Mucosa of stomach (tissue), 1 donor: ENCODE measurements at regions not wholly inside any gene's neighbourhood (a gene's known extent, or its start where the extent isn't known, plus 50 kb on each side); places are given as distances from the start of the nearest gene placed in this dataset.

ENCODE experiments used
- H3K27me3 ChIP-seq: one replicate; pipeline ENCODE4 v1.7.0; 2013; ENCODE audit warnings: mild to moderate bottlenecking, low read length; ENCODE audit not compliant: control insufficient read depth, insufficient read depth
- H3K36me3 ChIP-seq: one replicate; pipeline ENCODE4 v1.7.0; 2013; ENCODE audit warnings: low read length; ENCODE audit not compliant: control insufficient read depth, insufficient read depth
- H3K4me1 ChIP-seq: one replicate; pipeline ENCODE4 v1.7.0; 2013; ENCODE audit warnings: mild to moderate bottlenecking, low read length; ENCODE audit not compliant: control insufficient read depth, insufficient read depth
- H3K4me3 ChIP-seq: one replicate; pipeline ENCODE4 v1.7.0; 2013; ENCODE audit warnings: low read length
- H3K9ac ChIP-seq: one replicate; pipeline ENCODE4 v1.7.0; 2013; ENCODE audit warnings: mild to moderate bottlenecking, low read length, moderate library complexity
- H3K9me3 ChIP-seq: one replicate; pipeline ENCODE4 v1.7.0; 2013; ENCODE audit warnings: mild to moderate bottlenecking, low read length, moderate library complexity; ENCODE audit not compliant: control insufficient read depth
- donor health status: Pancreatic carcinoma.

GRCh38 chr9:16202914-16203728, 650.3 kb downstream of the CCDC171 start:
- Histone ChIP-seq H3K4me1 (peaks cover 7% of the 10 kb centered on the region), H3K9ac (no peak overlapping the region), H3K36me3 (no peaks in the 10 kb centered on the region), H3K27me3 (no peaks in the 10 kb centered on the region), H3K4me3 (no peak overlapping the region), H3K9me3 (no peaks in the 10 kb centered on the region)

GRCh38 chr9:16203729-16204573, 651.1 kb downstream of the CCDC171 start:
- peaks cover 7% of the 10 kb centered on the region for H3K4me1 ChIP-seq
- no peaks in the 10 kb centered on the region for H3K9me3 ChIP-seq

GRCh38 chr9:16205455-16205854, 652.6 kb downstream of the CCDC171 start:
- no peaks in the 10 kb centered on the region for H3K27me3 ChIP-seq
- H3K9ac ChIP-seq, result no peak overlapping the region
- H3K4me3 ChIP-seq, result no peak overlapping the region
- H3K4me1 ChIP-seq, result peaks cover 7% of the 10 kb centered on the region
- H3K36me3 ChIP-seq, result no peaks in the 10 kb centered on the region
- no peaks in the 10 kb centered on the region for H3K9me3 ChIP-seq

More at GRCh38 chr9:16203729-16204573, 651.1 kb downstream of the CCDC171 start:
- Histone ChIP-seq H3K9ac (no peak overlapping the region), H3K36me3 (no peaks in the 10 kb centered on the region), H3K27me3 (no peaks in the 10 kb centered on the region), H3K4me3 (no peak overlapping the region)

GRCh38 chr9:16206518-16206917, 653.7 kb downstream of the CCDC171 start:
- no peak overlapping the region for H3K9ac ChIP-seq
- H3K9me3 ChIP-seq, result no peaks in the 10 kb centered on the region
- H3K27me3 ChIP-seq, result no peaks in the 10 kb centered on the region
- no peaks in the 10 kb centered on the region for H3K36me3 ChIP-seq
- H3K4me3 ChIP-seq, result no peak overlapping the region
- H3K4me1 ChIP-seq, result peaks cover 7% of the 10 kb centered on the region

DNA sequence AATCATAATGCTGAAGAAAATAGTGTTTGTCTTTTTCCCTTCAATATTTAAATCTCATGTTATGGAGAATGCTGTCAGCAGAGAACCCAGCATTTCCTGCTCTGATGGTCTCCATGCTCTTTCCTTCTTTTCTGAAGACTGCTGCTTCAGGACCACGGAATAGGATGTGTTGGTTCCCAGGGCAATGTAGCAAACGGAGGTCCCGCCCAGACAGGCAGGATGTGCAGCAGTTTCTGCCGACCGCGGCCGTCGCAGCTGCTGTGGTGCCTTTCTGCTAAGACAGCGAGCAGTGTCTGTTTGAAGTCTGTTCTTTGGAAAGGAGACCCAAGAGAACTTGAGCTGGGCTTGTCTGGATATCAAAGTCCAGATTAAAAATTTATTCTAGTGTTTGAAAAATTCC, 654.3 kb downstream of the CCDC171 start:
- Histone ChIP-seq H3K4me3 (no peak overlapping the region), H3K9ac (no peak overlapping the region), H3K4me1 (peaks cover 8% of the 10 kb centered on the region), H3K36me3 (no peaks in the 10 kb centered on the region), H3K9me3 (no peaks in the 10 kb centered on the region), H3K27me3 (no peaks in the 10 kb centered on the region)

GRCh38 chr9:16210440-16210839, 657.6 kb downstream of the CCDC171 start:
- H3K4me3 ChIP-seq, result no peak overlapping the region
- peaks cover 23% of the 10 kb centered on the region for H3K4me1 ChIP-seq
- H3K36me3 ChIP-seq, result no peaks in the 10 kb centered on the region
- H3K27me3 ChIP-seq, result no peaks in the 10 kb centered on the region
- H3K9ac ChIP-seq, result no peak overlapping the region
- H3K9me3 ChIP-seq, result no peaks in the 10 kb centered on the region

- H3K9ac ChIP-seq, result no peak overlapping the region
- no peaks in the 10 kb centered on the region for H3K36me3 ChIP-seq
- peaks cover 23% of the 10 kb centered on the region for H3K4me1 ChIP-seq
- H3K9me3 ChIP-seq, result no peaks in the 10 kb centered on the region
- H3K4me3 ChIP-seq, result no peak overlapping the region
- H3K27me3 ChIP-seq, result no peaks in the 10 kb centered on the region
Measured at GRCh38 chr9:16211946-16212345, 658.5 kb downstream of the BNC2 start.

DNA sequence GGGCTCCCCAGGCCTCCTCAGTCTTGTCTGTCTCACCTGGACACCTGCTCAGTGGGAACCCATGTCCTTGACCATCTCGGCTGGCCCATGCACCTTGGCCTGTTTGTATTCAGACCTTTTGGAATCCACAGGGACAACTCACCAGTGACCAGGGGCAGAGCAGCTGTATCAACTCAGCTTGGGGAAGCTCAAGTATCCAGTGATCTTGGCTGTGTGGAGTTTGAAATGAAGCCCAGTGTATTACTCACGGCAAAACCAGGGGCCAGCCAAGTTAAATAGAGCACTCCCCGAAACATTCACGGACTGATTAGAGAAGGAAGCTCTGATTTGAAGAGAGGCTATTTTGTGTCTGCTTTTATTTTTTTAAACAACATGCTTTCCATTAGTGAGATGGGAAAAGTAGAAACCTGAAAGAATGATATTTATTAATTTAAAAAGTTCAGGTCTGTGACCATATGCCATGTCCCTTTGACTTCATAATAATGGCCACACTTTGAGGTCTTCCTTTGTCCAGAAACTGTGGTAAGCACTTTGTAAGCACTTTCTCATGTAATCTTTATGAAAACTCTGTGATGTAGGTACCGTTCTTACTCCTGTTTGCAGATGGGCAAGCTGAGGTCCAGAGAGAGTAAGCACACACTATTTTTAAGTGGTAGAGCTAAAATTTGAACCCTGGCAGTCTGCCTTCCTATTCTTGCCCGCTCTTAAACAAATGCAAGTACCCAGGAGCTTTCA, 656.5 kb downstream of the BNC2 start:
- H3K36me3 ChIP-seq, result no peaks in the 10 kb centered on the region
- H3K4me3 ChIP-seq, result no peak overlapping the region
- H3K9me3 ChIP-seq, result no peaks in the 10 kb centered on the region
- peaks cover 23% of the 10 kb centered on the region for H3K4me1 ChIP-seq
- H3K9ac ChIP-seq, result no peak overlapping the region
- H3K27me3 ChIP-seq, result no peaks in the 10 kb centered on the region

DNA sequence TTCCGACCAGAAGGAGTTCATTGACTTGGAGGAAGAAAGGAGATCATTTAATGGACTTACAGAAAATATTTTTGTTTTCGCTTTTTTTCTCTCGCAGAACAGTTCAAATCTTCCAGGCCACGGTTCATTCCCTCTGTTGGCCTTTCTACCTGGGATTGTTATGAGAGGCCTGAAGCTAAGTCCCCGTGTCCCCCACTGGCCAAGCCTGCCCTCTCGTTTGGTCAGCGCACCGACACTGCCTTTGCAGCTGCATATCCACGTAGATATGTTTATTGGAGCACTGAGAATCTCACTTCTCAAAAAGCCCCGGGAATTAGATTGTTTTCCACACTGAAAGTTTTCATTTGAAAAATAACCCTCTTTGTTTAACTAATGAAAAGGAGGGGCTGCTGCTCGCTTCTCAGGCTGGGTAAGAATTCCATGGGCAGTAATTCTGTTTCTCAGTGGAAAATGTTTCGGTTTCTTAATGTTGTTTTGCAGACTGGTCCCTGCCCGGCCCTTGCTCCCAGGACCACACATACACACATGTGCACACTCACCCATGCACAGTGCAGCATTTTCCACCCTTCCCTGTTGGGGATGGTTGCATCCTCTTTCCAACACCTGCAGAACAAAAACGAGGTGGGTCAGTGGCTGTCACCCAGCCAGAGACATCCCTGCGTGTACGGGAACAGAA, 655.7 kb downstream of the BNC2 start:
- H3K9ac ChIP-seq, result no peak overlapping the region
- no peaks in the 10 kb centered on the region for H3K36me3 ChIP-seq
- H3K27me3 ChIP-seq, result no peaks in the 10 kb centered on the region
- H3K9me3 ChIP-seq, result no peaks in the 10 kb centered on the region
- no peak overlapping the region for H3K4me3 ChIP-seq
- H3K4me1 ChIP-seq, result peaks cover 23% of the 10 kb centered on the region

GRCh38 chr9:16215353-16215680, 655.2 kb downstream of the BNC2 start:
- Histone ChIP-seq H3K9me3 (no peaks in the 10 kb centered on the region), H3K27me3 (no peaks in the 10 kb centered on the region), H3K4me1 (peaks cover 23% of the 10 kb centered on the region), H3K9ac (no peak overlapping the region), H3K36me3 (no peaks in the 10 kb centered on the region), H3K4me3 (no peak overlapping the region)

DNA sequence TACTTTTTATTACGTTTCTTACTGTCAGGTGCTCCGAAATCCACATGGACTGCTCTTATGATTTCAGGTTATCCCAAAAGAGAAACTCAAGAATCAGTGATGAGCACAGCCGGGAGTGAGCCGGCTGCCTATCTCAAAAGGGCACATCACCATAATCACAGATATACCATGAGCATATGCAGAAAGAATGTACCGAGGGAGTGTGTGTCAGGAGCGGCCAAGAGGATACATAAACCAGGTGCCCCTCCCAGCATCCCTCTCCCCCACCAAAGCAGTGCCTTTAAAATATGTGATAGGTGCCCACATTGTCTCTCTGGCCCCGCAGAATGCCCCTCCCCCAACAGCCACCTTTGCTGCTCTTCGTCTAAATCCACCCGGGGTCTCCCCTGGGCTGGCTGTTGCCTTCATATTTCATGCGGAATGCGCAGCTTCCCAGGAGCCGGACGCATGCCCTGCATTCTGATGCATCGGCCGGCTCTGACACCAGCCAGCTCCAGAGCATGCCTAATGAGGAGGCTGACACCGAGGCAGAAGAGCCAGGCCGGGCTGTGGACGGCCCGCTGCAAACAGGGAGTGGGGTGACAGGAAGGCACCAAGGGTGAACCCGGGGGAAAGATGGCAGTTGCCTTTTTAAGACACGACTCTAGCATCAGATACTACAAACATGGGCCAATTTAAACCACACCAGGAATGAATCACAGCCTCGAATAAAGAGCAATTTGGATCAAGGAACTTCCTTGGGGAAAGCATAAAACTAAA, 652.3 kb downstream of the BNC2 start:
- H3K9ac ChIP-seq, result no peak overlapping the region
- no peaks in the 10 kb centered on the region for H3K36me3 ChIP-seq
- peaks cover 32% of the 10 kb centered on the region for H3K4me1 ChIP-seq
- H3K4me3 ChIP-seq, result no peak overlapping the region
- H3K27me3 ChIP-seq, result no peaks in the 10 kb centered on the region
- no peaks in the 10 kb centered on the region for H3K9me3 ChIP-seq
